ENCODE measurements at regions not wholly inside any gene's neighbourhood (a gene's known extent, or its start where the extent isn't known, plus 50 kb on each side); places are given as distances from the start of the nearest gene placed in this dataset.

DNA sequence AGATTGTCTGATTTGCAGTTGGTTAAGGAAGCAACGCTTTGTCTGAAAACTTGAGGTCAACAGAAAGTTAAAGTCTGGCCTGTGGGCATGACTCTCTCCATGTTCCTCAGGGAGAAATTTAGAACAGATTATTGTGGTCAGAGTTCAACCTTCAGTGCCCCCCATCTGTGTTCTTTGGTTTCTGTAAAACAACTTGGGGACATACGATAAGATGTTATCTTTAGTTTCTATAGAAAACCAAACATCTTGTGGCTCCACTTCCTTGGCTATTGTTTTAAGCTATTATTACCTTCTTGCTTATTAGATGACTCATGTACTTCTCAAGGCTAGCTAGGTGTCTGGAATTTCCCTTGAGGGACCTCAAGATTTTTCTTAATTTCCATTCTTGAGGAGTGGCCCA is 507.7 kb downstream of the PDHA2 start:
- Histone ChIP-seq H2BK5ac (ENCODE audit: low read length) (no peak overlapping the region), H2BK12ac (ENCODE audit: low read length) (no peak overlapping the region), H3K9me3 (replicated peaks in 1 of 2; ENCODE audit: control insufficient read depth in 2 of 2, insufficient read depth in 1 of 2, low read depth in 1 of 2, low read length in 2 of 2) (no peaks in the 10 kb centered on the region), H3K14ac (ENCODE audit: low read length) (no peak overlapping the region), H2BK15ac (ENCODE audit: low read length) (no peak overlapping the region), H3K36me3 (replicated peaks in 1 of 2; ENCODE audit: control insufficient read depth in 2 of 2, insufficient read depth in 2 of 2, low read length in 2 of 2) (no peaks in the 10 kb centered on the region), H2BK120ac (ENCODE audit: low read depth, low read length) (no peak overlapping the region), H4K91ac (ENCODE audit: low read depth, low read length, poor library complexity) (no peak overlapping the region), H3K4me2 (ENCODE audit: insufficient read depth, low read length, poor library complexity, severe bottlenecking) (no peak overlapping the region), H3K4ac (ENCODE audit: low read length) (no peak overlapping the region), H3K23ac (ENCODE audit: low read depth, low read length, poor library complexity) (no peak overlapping the region), H4K8ac (ENCODE audit: low read depth, low read length) (no peak overlapping the region), H2AFZ (ENCODE audit: low read length) (no peak overlapping the region), H3K9ac (ENCODE audit: low read depth, low read length, poor library complexity) (no peak overlapping the region), H3K27me3 (ENCODE audit: control insufficient read depth in 3 of 3, insufficient read depth in 3 of 3, low read depth in 1 of 3, low read length in 3 of 3) (no peaks in the 10 kb centered on the region), H3K4me3 (ENCODE audit: low read length in 2 of 2) (no peak overlapping the region), H3K27ac (replicated peaks; ENCODE audit: low read length) (no peak overlapping the region), H2AK5ac (ENCODE audit: low read depth, low read length) (no peak overlapping the region), H3K4me1 (ENCODE audit: control insufficient read depth in 2 of 2, insufficient read depth in 1 of 2, low read depth in 1 of 2, low read length in 2 of 2) (no peaks in the 10 kb centered on the region), H3K79me1 (ENCODE audit: low read depth, low read length) (no peaks in the 10 kb centered on the region), H3K18ac (ENCODE audit: low read length) (no peak overlapping the region)
- no CpG with 5 or more reads among the region's 2 CpGs for WGBS, 2 donors (ENCODE audit: extremely low coverage in 2 of 2, insufficient read length in 2 of 2, insufficient replicate concordance in 1 of 2)
- no peak for DNase-seq (ENCODE audit: low spot score)

DNA sequence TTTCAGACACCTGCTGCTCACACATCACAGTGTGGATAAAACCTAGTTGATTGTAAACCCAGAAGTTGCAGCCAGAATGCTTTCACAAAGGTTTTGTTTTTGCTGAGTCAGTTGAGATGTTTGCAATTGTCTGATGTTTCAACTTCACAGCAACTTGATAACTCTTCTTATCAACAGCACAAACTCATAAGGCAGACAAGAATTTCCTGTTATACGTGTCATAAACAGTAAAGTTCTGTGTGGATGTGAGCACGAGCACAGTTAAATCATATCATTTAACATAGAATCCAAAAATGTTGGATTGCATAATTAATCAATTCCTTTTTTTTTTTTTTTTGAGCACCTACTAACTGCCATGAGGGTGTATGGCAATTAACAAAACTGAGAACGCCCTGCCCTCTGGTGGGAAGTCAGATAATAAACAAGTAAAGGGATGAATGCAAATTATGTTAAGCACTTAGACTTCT is 512.2 kb downstream of the PDHA2 start:
- Histone ChIP-seq H3K4me2 (ENCODE audit: insufficient read depth, low read length, poor library complexity, severe bottlenecking) (no peak overlapping the region), H3K4ac (ENCODE audit: low read length) (no peak overlapping the region), H3K18ac (ENCODE audit: low read length) (no peak overlapping the region), H3K79me1 (ENCODE audit: low read depth, low read length) (no peaks in the 10 kb centered on the region), H4K8ac (ENCODE audit: low read depth, low read length) (no peak overlapping the region), H2BK120ac (ENCODE audit: low read depth, low read length) (no peak overlapping the region), H3K27ac (replicated peaks; ENCODE audit: low read length) (no peak overlapping the region), H3K4me3 (ENCODE audit: low read length in 2 of 2) (no peak overlapping the region), H3K14ac (ENCODE audit: low read length) (no peak overlapping the region), H3K9me3 (replicated peaks in 1 of 2; ENCODE audit: control insufficient read depth in 2 of 2, insufficient read depth in 1 of 2, low read depth in 1 of 2, low read length in 2 of 2) (no peaks in the 10 kb centered on the region), H3K27me3 (ENCODE audit: control insufficient read depth in 3 of 3, insufficient read depth in 3 of 3, low read depth in 1 of 3, low read length in 3 of 3) (no peaks in the 10 kb centered on the region), H3K36me3 (replicated peaks in 1 of 2; ENCODE audit: control insufficient read depth in 2 of 2, insufficient read depth in 2 of 2, low read length in 2 of 2) (no peaks in the 10 kb centered on the region), H2BK15ac (ENCODE audit: low read length) (no peak overlapping the region), H3K9ac (ENCODE audit: low read depth, low read length, poor library complexity) (no peak overlapping the region), H2BK12ac (ENCODE audit: low read length) (no peak overlapping the region), H3K4me1 (ENCODE audit: control insufficient read depth in 2 of 2, insufficient read depth in 1 of 2, low read depth in 1 of 2, low read length in 2 of 2) (no peaks in the 10 kb centered on the region), H2AK5ac (ENCODE audit: low read depth, low read length) (no peak overlapping the region), H3K23ac (ENCODE audit: low read depth, low read length, poor library complexity) (no peak overlapping the region), H4K91ac (ENCODE audit: low read depth, low read length, poor library complexity) (peak overlapping the region; percentile 95), H2AFZ (ENCODE audit: low read length) (no peak overlapping the region), H2BK5ac (ENCODE audit: low read length) (no peak overlapping the region)
- peak; percentile 9 for DNase-seq (ENCODE audit: low spot score)
- WGBS, 2 donors (ENCODE audit: extremely low coverage in 2 of 2, insufficient read length in 2 of 2, insufficient replicate concordance in 1 of 2): no CpG with 5 or more reads among the region's 3 CpGs

DNA sequence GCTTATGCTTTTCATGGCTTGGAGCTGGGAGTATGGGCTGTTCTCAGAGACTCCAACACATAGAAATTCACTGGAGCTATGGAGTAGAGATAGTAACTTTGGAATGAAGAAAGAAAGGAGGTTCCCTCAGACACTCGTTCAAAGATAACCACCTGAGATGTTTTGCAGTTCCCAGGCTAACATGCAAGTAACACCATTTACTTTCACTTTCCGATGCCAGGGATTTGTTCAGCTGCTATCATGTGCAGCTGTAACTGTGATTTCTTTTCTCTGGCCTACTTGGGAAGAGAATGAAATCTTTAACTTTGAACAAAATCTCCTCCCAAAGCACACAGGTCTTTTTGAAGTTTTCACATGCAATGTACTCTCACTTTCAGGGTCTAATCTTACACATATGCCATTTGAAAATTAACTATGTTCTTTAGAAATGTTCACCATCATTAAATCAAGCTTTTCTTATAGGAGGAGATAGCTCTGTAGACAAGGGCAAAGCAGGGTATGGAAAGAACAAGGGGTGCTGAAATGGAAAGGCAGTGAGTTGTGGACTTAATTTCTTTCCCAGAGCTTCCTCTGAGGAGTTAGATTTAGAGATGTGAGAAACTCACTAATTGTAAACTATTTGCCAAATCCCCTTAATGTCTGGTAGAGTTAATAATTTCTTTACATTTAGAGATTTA is 514.3 kb downstream of the PDHA2 start:
- peak overlapping the region; percentile 46 for H2AFZ ChIP-seq (ENCODE audit: low read length)
- no peaks in the 10 kb centered on the region for H3K36me3 ChIP-seq (replicated peaks in 1 of 2; ENCODE audit: control insufficient read depth in 2 of 2, insufficient read depth in 2 of 2, low read length in 2 of 2)
- H2BK120ac ChIP-seq (ENCODE audit: low read depth, low read length): no peak overlapping the region
- H2BK12ac ChIP-seq (ENCODE audit: low read length): no peak overlapping the region
- H3K18ac ChIP-seq (ENCODE audit: low read length): no peak overlapping the region
- no peaks in the 10 kb centered on the region for H3K79me1 ChIP-seq (ENCODE audit: low read depth, low read length)
- no peak overlapping the region for H3K27ac ChIP-seq (replicated peaks; ENCODE audit: low read length)
- H3K23ac ChIP-seq (ENCODE audit: low read depth, low read length, poor library complexity): no peak overlapping the region
- H2AK5ac ChIP-seq (ENCODE audit: low read depth, low read length): no peak overlapping the region
- H3K9me3 ChIP-seq (replicated peaks in 1 of 2; ENCODE audit: control insufficient read depth in 2 of 2, insufficient read depth in 1 of 2, low read depth in 1 of 2, low read length in 2 of 2): no peaks in the 10 kb centered on the region
- no peak overlapping the region for H2BK5ac ChIP-seq (ENCODE audit: low read length)
- H3K4ac ChIP-seq (ENCODE audit: low read length): no peak overlapping the region
- H3K4me2 ChIP-seq (ENCODE audit: insufficient read depth, low read length, poor library complexity, severe bottlenecking): no peak overlapping the region
- H4K8ac ChIP-seq (ENCODE audit: low read depth, low read length): no peak overlapping the region
- WGBS, 2 donors (ENCODE audit: extremely low coverage in 2 of 2, insufficient read length in 2 of 2, insufficient replicate concordance in 1 of 2): no CpG with 5 or more reads among the region's 2 CpGs
- no peak overlapping the region for H3K9ac ChIP-seq (ENCODE audit: low read depth, low read length, poor library complexity)
- H3K27me3 ChIP-seq (ENCODE audit: control insufficient read depth in 3 of 3, insufficient read depth in 3 of 3, low read depth in 1 of 3, low read length in 3 of 3): no peaks in the 10 kb centered on the region
- no peak overlapping the region for H4K91ac ChIP-seq (ENCODE audit: low read depth, low read length, poor library complexity)
- no peak for DNase-seq (ENCODE audit: low spot score)
- H3K4me3 ChIP-seq (ENCODE audit: low read length in 2 of 2): no peak overlapping the region
- no peak overlapping the region for H3K14ac ChIP-seq (ENCODE audit: low read length)
- H3K4me1 ChIP-seq (ENCODE audit: control insufficient read depth in 2 of 2, insufficient read depth in 1 of 2, low read depth in 1 of 2, low read length in 2 of 2): no peaks in the 10 kb centered on the region
- H2BK15ac ChIP-seq (ENCODE audit: low read length): no peak overlapping the region

- Histone ChIP-seq H3K4me2 (ENCODE audit: insufficient read depth, low read length, poor library complexity, severe bottlenecking) (no peak overlapping the region), H3K4me3 (ENCODE audit: low read length in 2 of 2) (no peak overlapping the region), H3K14ac (ENCODE audit: low read length) (no peak overlapping the region), H3K23ac (ENCODE audit: low read depth, low read length, poor library complexity) (no peak overlapping the region), H4K8ac (ENCODE audit: low read depth, low read length) (no peak overlapping the region), H2AFZ (ENCODE audit: low read length) (peak overlapping the region; percentile 15), H3K36me3 (replicated peaks in 1 of 2; ENCODE audit: control insufficient read depth in 2 of 2, insufficient read depth in 2 of 2, low read length in 2 of 2) (no peaks in the 10 kb centered on the region), H3K4me1 (ENCODE audit: control insufficient read depth in 2 of 2, insufficient read depth in 1 of 2, low read depth in 1 of 2, low read length in 2 of 2) (no peaks in the 10 kb centered on the region), H3K9ac (ENCODE audit: low read depth, low read length, poor library complexity) (no peak overlapping the region), H3K79me1 (ENCODE audit: low read depth, low read length) (no peaks in the 10 kb centered on the region), H2AK5ac (ENCODE audit: low read depth, low read length) (no peak overlapping the region), H2BK15ac (ENCODE audit: low read length) (no peak overlapping the region), H2BK12ac (ENCODE audit: low read length) (no peak overlapping the region), H3K18ac (ENCODE audit: low read length) (no peak overlapping the region), H3K27me3 (ENCODE audit: control insufficient read depth in 3 of 3, insufficient read depth in 3 of 3, low read depth in 1 of 3, low read length in 3 of 3) (no peaks in the 10 kb centered on the region), H4K91ac (ENCODE audit: low read depth, low read length, poor library complexity) (no peak overlapping the region), H2BK5ac (ENCODE audit: low read length) (no peak overlapping the region), H2BK120ac (ENCODE audit: low read depth, low read length) (no peak overlapping the region), H3K27ac (replicated peaks; ENCODE audit: low read length) (no peak overlapping the region), H3K4ac (ENCODE audit: low read length) (no peak overlapping the region), H3K9me3 (replicated peaks in 1 of 2; ENCODE audit: control insufficient read depth in 2 of 2, insufficient read depth in 1 of 2, low read depth in 1 of 2, low read length in 2 of 2) (no peaks in the 10 kb centered on the region)
- no peak for DNase-seq (ENCODE audit: low spot score)
- WGBS, 2 donors (ENCODE audit: extremely low coverage in 2 of 2, insufficient read length in 2 of 2, insufficient replicate concordance in 1 of 2): no CpG with 5 or more reads among the region's 2 CpGs
Observed at GRCh38 chr4:96355414-96355813, 515.5 kb downstream of the PDHA2 start.
